ENCODE measurements at regions not wholly inside any gene's neighbourhood (a gene's known extent, or its start where the extent isn't known, plus 50 kb on each side); places are given as distances from the start of the nearest gene placed in this dataset.
A peak's percentile ranks its signal among the peaks of the same experiment; 100 is the strongest.

- no peak overlapping the region for H3K27ac ChIP-seq
- H3K9me3 ChIP-seq: no peaks in the 10 kb centered on the region
- H3K4me3 ChIP-seq: no peak overlapping the region
- ATAC-seq: no peak
- 70 to 72% methylated on average over 5 to 6 of the region's 6 CpGs for WGBS, 2 donors (ENCODE audit: low coverage in 1 of 2)
- TF ChIP-seq, protein P1, sequence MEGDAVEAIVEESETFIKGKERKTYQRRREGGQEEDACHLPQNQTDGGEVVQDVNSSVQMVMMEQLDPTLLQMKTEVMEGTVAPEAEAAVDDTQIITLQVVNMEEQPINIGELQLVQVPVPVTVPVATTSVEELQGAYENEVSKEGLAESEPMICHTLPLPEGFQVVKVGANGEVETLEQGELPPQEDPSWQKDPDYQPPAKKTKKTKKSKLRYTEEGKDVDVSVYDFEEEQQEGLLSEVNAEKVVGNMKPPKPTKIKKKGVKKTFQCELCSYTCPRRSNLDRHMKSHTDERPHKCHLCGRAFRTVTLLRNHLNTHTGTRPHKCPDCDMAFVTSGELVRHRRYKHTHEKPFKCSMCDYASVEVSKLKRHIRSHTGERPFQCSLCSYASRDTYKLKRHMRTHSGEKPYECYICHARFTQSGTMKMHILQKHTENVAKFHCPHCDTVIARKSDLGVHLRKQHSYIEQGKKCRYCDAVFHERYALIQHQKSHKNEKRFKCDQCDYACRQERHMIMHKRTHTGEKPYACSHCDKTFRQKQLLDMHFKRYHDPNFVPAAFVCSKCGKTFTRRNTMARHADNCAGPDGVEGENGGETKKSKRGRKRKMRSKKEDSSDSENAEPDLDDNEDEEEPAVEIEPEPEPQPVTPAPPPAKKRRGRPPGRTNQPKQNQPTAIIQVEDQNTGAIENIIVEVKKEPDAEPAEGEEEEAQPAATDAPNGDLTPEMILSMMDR (IDR thresholded peaks at IDR 0.05): no peak
- no peak for TF ChIP-seq EP300 (IDR thresholded peaks at IDR 0.05)
- no peak for TF ChIP-seq POLR2AphosphoS5 (IDR thresholded peaks at IDR 0.05)
- no peak for TF ChIP-seq POLR2A (IDR thresholded peaks at IDR 0.05)
- H3K4me1 ChIP-seq: peaks cover 0 to 24% (median 0%) of the 10 kb centered on the region in 3 donors
- no peaks in the 10 kb centered on the region for H3K36me3 ChIP-seq
- no peaks in the 10 kb centered on the region for H3K27me3 ChIP-seq
These were observed 86.6 kb upstream of the FRMD6 start for GRCh38 chr14:51564986-51565604.

DNA sequence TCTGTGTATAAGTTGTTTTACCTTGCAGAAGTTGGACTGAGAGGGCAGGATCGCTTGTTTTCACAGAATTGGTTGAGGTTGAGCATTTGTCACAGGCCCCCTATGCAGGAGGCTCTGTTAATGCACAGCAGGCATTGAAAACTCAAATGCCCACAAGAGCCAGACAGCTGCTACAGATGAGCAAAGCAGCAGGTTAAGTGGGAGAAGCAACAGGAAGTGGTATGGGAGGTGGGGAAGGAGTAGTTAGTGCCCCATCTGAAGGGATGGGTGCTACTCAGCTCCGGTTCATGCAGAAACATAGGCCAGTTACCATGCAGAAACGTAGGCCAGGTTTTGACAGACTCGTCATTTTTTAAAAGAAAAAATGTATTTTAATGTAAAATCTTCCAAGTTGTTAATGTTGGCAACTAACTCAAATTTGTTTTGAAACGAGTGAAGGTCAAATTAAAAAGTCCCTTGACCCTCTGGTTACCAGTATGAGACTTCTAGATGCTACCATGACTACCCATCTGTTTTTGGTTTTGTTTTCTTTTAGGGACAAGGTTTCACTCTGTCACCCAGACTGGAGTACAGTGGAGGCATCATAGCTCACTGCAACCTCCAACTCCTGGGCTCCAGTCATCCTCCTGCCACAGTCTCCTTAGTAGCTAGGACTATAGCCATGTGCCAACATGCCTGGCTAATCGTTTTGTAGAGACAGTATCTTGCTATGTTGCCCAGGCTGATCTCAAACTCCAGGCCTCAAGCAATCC lies 84.7 kb upstream of the FRMD6 start:
- no peak for ATAC-seq
- Histone ChIP-seq H3K4me3 (no peak overlapping the region), H3K9me3 (no peaks in the 10 kb centered on the region), H3K27ac (peak overlapping the region in 1 of 4 donors; percentile 29), H3K4me1 (peaks cover 0 to 24% (median 0%) of the 10 kb centered on the region in 3 donors), H3K27me3 (no peaks in the 10 kb centered on the region), H3K36me3 (no peaks in the 10 kb centered on the region)
- TF ChIP-seq POLR2A (IDR thresholded peaks at IDR 0.05): no peak
- TF ChIP-seq EP300 (IDR thresholded peaks at IDR 0.05): no peak
- TF ChIP-seq, protein P1 (IDR thresholded peaks at IDR 0.05): no peak
- no peak for TF ChIP-seq POLR2AphosphoS5 (IDR thresholded peaks at IDR 0.05)
- WGBS, 2 donors (ENCODE audit: low coverage in 1 of 2): 62 to 71% methylated on average over 6 of the region's 6 CpGs

GRCh38 chr14:51568366-51568765 lies 83.3 kb upstream of the FRMD6 start:
- H3K36me3 ChIP-seq: no peaks in the 10 kb centered on the region
- H3K4me1 ChIP-seq: peaks cover 0 to 24% (median 0%) of the 10 kb centered on the region in 3 donors
- no peaks in the 10 kb centered on the region for H3K9me3 ChIP-seq
- peak overlapping the region in 1 of 4 donors; percentile 29 for H3K27ac ChIP-seq
- no peak for ATAC-seq
- TF ChIP-seq, protein P1 (IDR thresholded peaks at IDR 0.05): no peak
- TF ChIP-seq POLR2AphosphoS5 (IDR thresholded peaks at IDR 0.05): no peak
- no peak for TF ChIP-seq EP300 (IDR thresholded peaks at IDR 0.05)
- TF ChIP-seq POLR2A (IDR thresholded peaks at IDR 0.05): no peak
- H3K27me3 ChIP-seq: no peaks in the 10 kb centered on the region
- no peak overlapping the region for H3K4me3 ChIP-seq
- WGBS, 2 donors (ENCODE audit: low coverage in 1 of 2): 94 to 100% methylated on average over 2 of the region's 2 CpGs

DNA sequence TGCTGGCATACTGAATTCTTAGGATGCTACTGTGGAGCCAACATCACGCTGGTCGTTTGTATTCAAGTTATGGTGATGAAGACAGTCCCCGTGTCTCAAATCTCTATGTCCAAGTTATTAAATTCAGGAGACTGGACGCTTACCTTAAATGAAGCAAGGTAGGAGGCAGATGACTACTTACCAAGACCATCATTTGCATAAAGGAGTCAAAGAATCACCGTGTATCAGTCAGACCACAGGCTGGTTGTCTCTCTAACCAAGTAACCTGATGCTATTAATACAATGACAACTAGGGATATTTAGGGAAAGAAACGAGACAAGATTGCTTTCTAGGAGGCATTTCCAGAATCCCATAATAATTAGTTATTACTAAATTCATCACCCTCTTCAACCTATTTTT lies 78.1 kb upstream of the FRMD6 start:
- Histone ChIP-seq H3K4me3 (no peak overlapping the region), H3K36me3 (no peaks in the 10 kb centered on the region), H3K27me3 (no peaks in the 10 kb centered on the region), H3K27ac (no peak overlapping the region), H3K4me1 (no peaks in the 10 kb centered on the region), H3K9me3 (no peaks in the 10 kb centered on the region)
- 81 to 93% methylated on average over 5 to 6 of the region's 6 CpGs for WGBS, 2 donors (ENCODE audit: low coverage in 1 of 2)
- ATAC-seq: no peak
- no peak for TF ChIP-seq POLR2A (IDR thresholded peaks at IDR 0.05)
- TF ChIP-seq EP300 (IDR thresholded peaks at IDR 0.05): no peak
- no peak for TF ChIP-seq POLR2AphosphoS5 (IDR thresholded peaks at IDR 0.05)
- TF ChIP-seq, protein P1 (IDR thresholded peaks at IDR 0.05): no peak

GRCh38 chr14:51574009-51574408 lies 77.7 kb upstream of the FRMD6 start:
- TF ChIP-seq POLR2AphosphoS5 (IDR thresholded peaks at IDR 0.05): no peak
- TF ChIP-seq, protein P1 (IDR thresholded peaks at IDR 0.05): no peak
- no peak for TF ChIP-seq POLR2A (IDR thresholded peaks at IDR 0.05)
- no peak for TF ChIP-seq EP300 (IDR thresholded peaks at IDR 0.05)
- H3K4me1 ChIP-seq: no peaks in the 10 kb centered on the region
- H3K27ac ChIP-seq: no peak overlapping the region
- H3K4me3 ChIP-seq: no peak overlapping the region
- H3K27me3 ChIP-seq: no peaks in the 10 kb centered on the region
- H3K36me3 ChIP-seq: no peaks in the 10 kb centered on the region
- ATAC-seq: no peak
- no peaks in the 10 kb centered on the region for H3K9me3 ChIP-seq
